Ishikawa (cell line): ENCODE measurements at regions not wholly inside any gene's neighbourhood (a gene's known extent, or its start where the extent isn't known, plus 50 kb on each side); places are given as distances from the start of the nearest gene placed in this dataset.

Source experiments
- EP300 ChIP-seq: IDR thresholded peaks from 2 replicates; pipeline ENCODE4 v1.6.1; 2012; ENCODE audit warnings: borderline replicate concordance
- RAD21 ChIP-seq: IDR thresholded peaks from 2 replicates; pipeline ENCODE4 v1.6.1; 2012; ENCODE audit warnings: low read depth
- REST ChIP-seq: IDR thresholded peaks from 2 replicates; pipeline ENCODE4 v1.6.1; 2012; ENCODE audit warnings: low read depth, mild to moderate bottlenecking

DNA sequence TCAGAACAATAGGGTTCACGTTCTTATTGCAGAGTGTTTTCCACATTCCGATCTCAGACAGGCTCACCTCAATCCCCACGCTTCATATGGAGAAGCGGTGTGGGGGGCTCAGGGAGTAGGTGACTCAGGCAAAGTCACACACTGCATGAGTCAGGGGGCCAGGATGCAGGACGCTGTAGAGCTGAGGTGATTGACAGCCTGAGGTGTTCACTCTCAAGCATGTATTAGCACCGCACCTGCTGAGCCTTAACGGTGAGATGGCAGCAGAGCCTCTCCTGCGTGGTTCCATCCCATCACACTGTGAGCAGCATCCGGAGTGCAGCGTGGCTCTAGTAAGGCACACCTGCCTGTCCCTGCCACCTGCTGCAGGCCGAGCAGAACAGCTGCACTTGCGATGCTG is 194.0 kb downstream of the IRX2 start:
- no peak for TF ChIP-seq RAD21
- no peak for TF ChIP-seq REST
- TF ChIP-seq EP300: no peak
